ENCODE measurements at regions not wholly inside any gene's neighbourhood (a gene's known extent, or its start where the extent isn't known, plus 50 kb on each side); places are given as distances from the start of the nearest gene placed in this dataset.

- TF ChIP-seq CTCF (IDR thresholded peaks at IDR 0.05; ENCODE audit: low read depth, low read length, poor library complexity, severe bottlenecking) (no peak), EZH2phosphoT487 (IDR thresholded peaks at IDR 0.05; ENCODE audit: borderline replicate concordance, low read length) (no peak)
These were observed 300.1 kb upstream of the CDH5 start for GRCh38 chr16:66066404-66066803.

Data from DOHH2 (cell line).